Loucy (cell line): ENCODE measurements at regions not wholly inside any gene's neighbourhood (a gene's known extent, or its start where the extent isn't known, plus 50 kb on each side); places are given as distances from the start of the nearest gene placed in this dataset.

ENCODE experiments used
- EZH2phosphoT487 ChIP-seq: fragments of 200-600 bp; IDR thresholded peaks from 2 replicates; pipeline ENCODE4 v1.6.1; 2018; ENCODE audit warnings: antibody characterized with exemption, mild to moderate bottlenecking, moderate library complexity, borderline replicate concordance
- TF ChIP-seq, protein P1 (sequence below): fragments of 200-600 bp; sonication (generic); conservative IDR thresholded peaks from 2 replicates; pipeline ENCODE4 v1.5.1; 2014; ENCODE audit warnings: mild to moderate bottlenecking, antibody characterized with exemption, low read length

DNA sequence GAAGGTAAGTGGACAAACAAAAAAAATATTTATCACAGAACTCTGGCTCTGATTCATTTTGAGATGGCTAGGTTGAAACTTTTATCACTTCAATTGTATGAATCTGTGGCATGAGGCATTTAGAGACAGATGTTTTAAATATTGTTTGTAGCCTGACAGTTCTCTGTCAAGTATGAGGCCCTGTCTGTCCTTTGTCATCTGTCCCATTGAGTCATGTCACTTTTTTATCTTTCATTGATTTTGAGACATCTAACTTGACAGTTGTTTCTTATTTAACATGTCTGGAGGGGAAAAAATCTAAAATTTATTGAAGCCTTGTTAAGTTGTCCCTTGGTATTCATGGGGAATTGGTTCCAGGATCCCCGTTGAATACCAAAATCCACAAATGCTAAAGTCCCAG, 829.5 kb downstream of the FSCB start:
- TF ChIP-seq, protein P1, sequence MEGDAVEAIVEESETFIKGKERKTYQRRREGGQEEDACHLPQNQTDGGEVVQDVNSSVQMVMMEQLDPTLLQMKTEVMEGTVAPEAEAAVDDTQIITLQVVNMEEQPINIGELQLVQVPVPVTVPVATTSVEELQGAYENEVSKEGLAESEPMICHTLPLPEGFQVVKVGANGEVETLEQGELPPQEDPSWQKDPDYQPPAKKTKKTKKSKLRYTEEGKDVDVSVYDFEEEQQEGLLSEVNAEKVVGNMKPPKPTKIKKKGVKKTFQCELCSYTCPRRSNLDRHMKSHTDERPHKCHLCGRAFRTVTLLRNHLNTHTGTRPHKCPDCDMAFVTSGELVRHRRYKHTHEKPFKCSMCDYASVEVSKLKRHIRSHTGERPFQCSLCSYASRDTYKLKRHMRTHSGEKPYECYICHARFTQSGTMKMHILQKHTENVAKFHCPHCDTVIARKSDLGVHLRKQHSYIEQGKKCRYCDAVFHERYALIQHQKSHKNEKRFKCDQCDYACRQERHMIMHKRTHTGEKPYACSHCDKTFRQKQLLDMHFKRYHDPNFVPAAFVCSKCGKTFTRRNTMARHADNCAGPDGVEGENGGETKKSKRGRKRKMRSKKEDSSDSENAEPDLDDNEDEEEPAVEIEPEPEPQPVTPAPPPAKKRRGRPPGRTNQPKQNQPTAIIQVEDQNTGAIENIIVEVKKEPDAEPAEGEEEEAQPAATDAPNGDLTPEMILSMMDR, result no peak
- no peak for TF ChIP-seq EZH2phosphoT487
